HG03064 (cell line): ENCODE measurements at regions not wholly inside any gene's neighbourhood (a gene's known extent, or its start where the extent isn't known, plus 50 kb on each side); places are given as distances from the start of the nearest gene placed in this dataset.

Experiments
- ATAC-seq: cut with Tn5 transposase; IDR thresholded peaks from one replicate; pipeline ENCODE4 v1.9.1; 2021; ENCODE audit warnings: low read depth; ENCODE audit not compliant: unreplicated experiment

- no peak for ATAC-seq
Measured at GRCh38 chr4:126251169-126251568, 936.4 kb downstream of the FAT4 start.

DNA sequence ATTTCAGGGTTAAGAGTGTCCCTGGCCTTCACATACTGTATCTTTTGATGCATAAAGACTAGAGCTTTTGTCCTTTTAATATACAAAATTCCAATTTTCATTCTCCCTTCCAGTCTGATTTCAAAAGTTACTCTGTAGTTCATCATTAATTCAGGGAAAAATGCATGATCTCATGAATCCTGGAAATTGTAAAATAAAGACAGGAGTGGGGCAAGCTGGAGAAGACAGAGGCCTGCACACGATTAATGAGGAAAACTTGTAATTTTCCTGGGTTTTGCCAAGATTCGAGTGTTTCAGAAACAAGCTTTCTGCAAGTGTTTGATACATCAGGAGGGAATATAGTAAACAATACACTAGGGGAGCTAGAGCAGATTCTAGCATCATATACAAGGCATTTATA is 947.9 kb downstream of the FAT4 start:
- ATAC-seq, result no peak

DNA sequence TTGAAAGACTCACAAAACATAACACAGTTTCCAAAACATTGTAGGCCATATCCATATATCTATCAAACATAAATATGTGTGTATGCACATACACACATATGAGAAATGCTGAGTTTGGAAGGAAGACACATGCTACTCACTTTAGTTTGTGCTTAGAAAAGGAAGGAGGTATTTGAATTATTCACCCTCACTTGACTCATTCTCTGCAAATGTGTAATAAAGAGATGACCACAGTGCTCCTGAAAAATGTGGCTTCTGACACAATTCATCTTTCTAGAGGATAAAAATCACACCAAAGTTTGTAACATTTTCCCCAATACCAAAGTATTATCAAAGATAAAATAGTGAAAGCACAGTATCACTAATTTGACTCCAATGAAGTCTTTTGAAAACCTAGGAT is 950.1 kb downstream of the FAT4 start:
- ATAC-seq, result no peak

- no peak for ATAC-seq
Measured at GRCh38 chr4:126265888-126266287, 951.1 kb downstream of the FAT4 start.

GRCh38 chr4:126267689-126268088 is 952.9 kb downstream of the FAT4 start:
- ATAC-seq, result no peak

GRCh38 chr4:126268106-126268505 is 953.4 kb downstream of the FAT4 start:
- no peak for ATAC-seq

- ATAC-seq, result no peak
Measured at GRCh38 chr4:126269106-126269505, 954.4 kb downstream of the FAT4 start.

DNA sequence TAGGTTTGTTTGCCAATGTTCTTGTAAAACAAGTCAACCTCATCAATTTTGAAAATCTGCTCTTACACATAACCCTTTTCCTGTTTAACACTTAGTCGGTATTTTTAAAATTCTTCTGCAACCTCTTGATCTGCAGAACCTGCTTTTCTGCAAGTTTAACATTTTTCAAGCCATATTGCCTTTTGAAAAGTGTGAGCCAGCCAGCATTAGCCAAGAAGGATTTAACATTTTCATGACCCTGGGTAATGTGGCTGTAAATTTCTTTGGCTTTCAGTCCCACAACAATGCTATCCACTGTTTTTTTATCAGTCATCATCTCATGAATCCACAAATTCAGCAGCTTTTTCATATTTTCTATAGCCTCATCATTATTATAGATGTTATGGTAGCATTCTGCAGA is 956.5 kb downstream of the FAT4 start:
- ATAC-seq, result no peak

DNA sequence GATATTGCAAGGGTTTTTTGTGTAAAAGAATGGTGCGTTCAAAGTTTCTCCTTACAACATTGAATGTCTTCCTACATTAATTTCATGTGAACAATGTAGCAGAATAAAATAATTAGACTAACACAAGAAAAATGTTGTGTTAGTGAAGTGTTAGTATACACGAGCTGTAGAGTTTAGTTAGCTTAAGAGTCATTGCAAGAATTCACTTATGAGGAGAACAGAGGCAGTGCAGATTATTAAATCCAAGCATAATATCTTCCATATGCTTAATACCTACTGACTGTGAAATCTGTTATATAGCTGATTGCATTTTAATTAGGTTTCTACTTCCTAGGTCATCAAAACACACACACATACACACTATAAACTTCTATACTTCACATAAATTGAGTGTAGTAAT is 959.0 kb downstream of the FAT4 start:
- ATAC-seq, result no peak

GRCh38 chr4:126291886-126292285 is 977.1 kb downstream of the FAT4 start:
- no peak for ATAC-seq

DNA sequence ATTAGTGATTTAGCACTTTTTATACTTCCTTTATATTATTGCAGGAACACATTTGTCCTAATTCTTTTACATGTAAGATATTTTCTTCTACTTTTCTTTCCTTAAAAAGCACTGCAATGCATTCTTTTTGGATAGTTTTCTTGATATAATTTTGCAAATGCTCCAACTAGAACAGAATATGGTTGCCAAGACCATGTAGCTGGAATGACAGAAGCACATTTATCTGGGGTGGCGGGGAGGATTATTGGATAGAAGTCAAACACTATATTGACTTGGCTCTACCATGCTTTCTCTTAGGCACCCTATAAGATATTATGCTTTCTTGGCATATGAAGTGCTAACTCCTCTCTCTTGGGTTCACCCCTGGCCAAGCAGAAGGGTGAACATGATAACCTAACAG is 983.5 kb downstream of the FAT4 start:
- ATAC-seq, result no peak

GRCh38 chr4:126306152-126306869 is 991.6 kb downstream of the FAT4 start:
- ATAC-seq, result no peak

GRCh38 chr4:126318376-126318775 is 1003.6 kb downstream of the FAT4 start:
- ATAC-seq, result no peak

- ATAC-seq, result no peak
Measured at GRCh38 chr4:126328914-126329313, 1014.2 kb downstream of the FAT4 start.

DNA sequence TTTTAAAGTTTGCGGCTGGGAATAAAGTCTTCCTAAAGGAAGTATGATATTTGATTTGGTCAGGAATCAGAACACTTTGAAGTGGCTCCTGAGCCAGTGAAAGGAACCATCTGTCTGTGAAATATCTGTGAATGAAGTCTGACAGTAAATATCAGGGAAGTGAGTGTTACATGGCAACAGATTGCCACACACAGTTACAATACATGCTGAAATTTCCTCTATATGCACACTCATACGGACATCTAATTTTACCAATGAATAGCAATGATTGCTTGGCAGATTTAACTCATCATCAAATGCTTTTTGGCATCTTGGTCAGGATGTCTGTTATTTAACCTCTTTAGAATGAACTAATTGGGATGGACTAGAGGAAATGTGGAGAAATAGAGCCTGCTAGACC is 1023.8 kb downstream of the FAT4 start:
- no peak for ATAC-seq

GRCh38 chr4:126341927-126342326 is 1027.2 kb downstream of the FAT4 start:
- no peak for ATAC-seq

- ATAC-seq, result no peak
Measured at GRCh38 chr4:126344472-126344871, 1029.7 kb downstream of the FAT4 start.

DNA sequence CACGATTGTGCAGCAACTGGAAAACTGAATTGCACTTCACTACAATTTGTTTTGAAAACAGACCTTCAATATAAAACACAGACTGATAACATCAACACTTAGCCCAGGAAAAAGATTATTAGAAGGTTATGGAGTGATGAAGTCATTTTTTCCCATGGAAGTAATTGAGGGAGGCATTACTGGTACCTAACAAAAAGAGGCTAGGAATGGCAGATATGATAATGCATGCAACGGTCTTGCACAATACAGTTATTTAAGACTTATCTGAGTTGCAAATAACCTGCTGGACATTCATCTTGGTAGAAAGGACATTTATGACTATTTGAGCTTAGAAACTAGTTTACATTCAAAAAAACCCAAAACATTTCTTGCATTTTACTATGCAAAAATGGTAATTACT is 1031.9 kb downstream of the FAT4 start:
- no peak for ATAC-seq

DNA sequence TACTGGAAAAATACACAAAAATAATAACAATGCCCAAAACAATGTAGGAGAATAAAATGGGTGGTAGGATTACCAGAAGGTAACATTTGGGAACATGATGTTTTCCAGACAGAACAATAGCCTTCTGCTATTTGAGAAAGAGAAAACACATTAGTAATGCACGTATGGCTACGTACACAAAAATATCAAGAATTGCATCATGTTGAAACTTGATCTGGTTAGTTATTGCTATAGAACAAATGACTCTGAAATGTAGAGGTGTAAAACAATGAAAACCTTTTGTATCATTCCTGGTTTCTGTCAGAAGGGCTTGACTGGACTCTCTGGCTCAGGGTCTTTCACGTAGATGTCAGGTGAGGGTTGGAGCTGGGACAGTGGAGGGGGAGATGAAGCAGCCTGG is 1040.0 kb downstream of the FAT4 start:
- ATAC-seq, result no peak

- no peak for ATAC-seq
Measured at GRCh38 chr4:126358041-126358440, 1043.3 kb downstream of the FAT4 start.

DNA sequence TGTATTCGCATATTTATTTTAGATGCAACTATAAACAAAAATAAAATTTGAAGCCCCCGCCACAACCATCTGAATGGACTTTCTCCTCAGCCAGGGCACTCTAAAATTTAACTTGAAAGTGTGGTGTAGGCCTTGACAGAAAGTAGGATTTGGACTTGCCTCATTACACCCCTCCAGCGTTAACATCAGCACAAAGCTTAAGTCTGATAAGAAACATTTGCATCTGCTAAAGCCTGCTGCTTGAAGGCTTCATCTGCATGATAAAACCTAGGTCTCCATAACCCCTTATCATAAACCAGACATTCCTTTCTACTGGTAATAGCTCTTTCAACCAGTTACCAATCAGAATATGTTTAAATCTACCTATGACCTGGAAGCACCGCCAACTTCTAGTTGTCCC is 1046.5 kb downstream of the FAT4 start:
- ATAC-seq, result no peak

GRCh38 chr4:126364311-126364911 is 1049.7 kb downstream of the FAT4 start:
- no peak for ATAC-seq

DNA sequence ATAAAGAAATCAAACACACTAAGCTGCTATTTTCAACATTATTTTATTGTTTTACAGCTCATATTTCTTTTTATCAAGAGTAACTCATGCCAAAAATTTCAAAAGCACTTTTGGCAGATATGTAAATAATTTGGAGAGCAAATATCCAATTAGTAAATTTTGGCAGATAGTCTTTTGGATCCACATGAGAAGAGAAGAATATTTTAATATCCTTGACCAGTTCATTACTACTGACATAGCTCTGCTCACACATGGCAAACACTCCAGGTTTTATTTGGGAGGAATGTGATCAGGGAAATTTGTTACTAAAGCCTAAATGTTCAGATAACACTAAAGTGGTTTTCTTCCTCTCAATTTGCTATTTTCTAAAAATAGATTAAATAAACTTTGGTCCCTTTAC is 1054.3 kb downstream of the FAT4 start:
- no peak for ATAC-seq
